ENCODE measurements at regions not wholly inside any gene's neighbourhood (a gene's known extent, or its start where the extent isn't known, plus 50 kb on each side); places are given as distances from the start of the nearest gene placed in this dataset.

DNA sequence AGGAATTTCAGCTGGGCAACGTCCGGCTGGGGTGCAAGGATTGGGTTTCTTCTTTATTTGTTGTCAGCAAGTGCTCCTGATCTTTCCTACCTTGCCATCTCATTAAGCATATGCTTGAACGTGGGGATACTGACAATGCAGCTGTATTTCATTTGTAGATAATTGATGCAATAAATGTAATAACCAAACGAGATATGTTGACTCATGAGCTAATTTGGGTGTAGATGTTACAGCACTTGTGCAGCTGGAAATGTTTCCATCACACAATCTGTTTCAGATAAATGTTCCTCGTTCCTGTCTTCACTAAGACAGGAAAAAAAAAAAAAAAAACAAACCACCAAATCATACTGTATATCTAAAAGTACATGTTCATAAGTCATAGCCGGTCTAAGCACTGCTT, 123.8 kb downstream of the DMRT2 start:
- H3K4me3 ChIP-seq (ENCODE audit: low read depth in 1 of 3, low read length in 3 of 3) = no peak overlapping the region
- H3K27me3 ChIP-seq (ENCODE audit: control insufficient read depth in 4 of 4, insufficient read depth in 4 of 4, low read length in 3 of 4) = no peaks in the 10 kb centered on the region
- WGBS = 72% methylated on average over 6 of the region's 6 CpGs
- peaks cover 0 to 2% (median 0%) of the 10 kb centered on the region in 4 donors for H3K4me1 ChIP-seq (ENCODE audit: control insufficient read depth in 4 of 4, insufficient read depth in 4 of 4, low read length in 3 of 4)
- no peak for DNase-seq (ENCODE audit: low spot score)
- no peaks in the 10 kb centered on the region for H3K36me3 ChIP-seq (ENCODE audit: control insufficient read depth in 4 of 4, insufficient read depth in 3 of 4, low read depth in 1 of 4, low read length in 3 of 4)
- no peak overlapping the region for H3K27ac ChIP-seq (ENCODE audit: low read depth in 1 of 2, low read length in 2 of 2)
- H3K9ac ChIP-seq (ENCODE audit: low read depth in 1 of 2, low read length in 2 of 2) = no peak overlapping the region
- H3K9me3 ChIP-seq (ENCODE audit: control insufficient read depth in 4 of 4, low read length in 3 of 4) = peaks cover 0 to 3% (median 0%) of the 10 kb centered on the region in 4 donors
- no peak for TF ChIP-seq GABPA (IDR thresholded peaks at IDR 0.05 in 1 of 2, conservative IDR thresholded peaks at IDR 0.05 in 1 of 2)
- no peak for TF ChIP-seq HNF4G (IDR thresholded peaks at IDR 0.05)
- TF ChIP-seq, protein P1, sequence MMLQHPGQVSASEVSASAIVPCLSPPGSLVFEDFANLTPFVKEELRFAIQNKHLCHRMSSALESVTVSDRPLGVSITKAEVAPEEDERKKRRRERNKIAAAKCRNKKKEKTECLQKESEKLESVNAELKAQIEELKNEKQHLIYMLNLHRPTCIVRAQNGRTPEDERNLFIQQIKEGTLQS (IDR thresholded peaks at IDR 0.05) = no peak
- TF ChIP-seq RXRA (IDR thresholded peaks at IDR 0.05) = no peak
- TF ChIP-seq, protein P2, sequence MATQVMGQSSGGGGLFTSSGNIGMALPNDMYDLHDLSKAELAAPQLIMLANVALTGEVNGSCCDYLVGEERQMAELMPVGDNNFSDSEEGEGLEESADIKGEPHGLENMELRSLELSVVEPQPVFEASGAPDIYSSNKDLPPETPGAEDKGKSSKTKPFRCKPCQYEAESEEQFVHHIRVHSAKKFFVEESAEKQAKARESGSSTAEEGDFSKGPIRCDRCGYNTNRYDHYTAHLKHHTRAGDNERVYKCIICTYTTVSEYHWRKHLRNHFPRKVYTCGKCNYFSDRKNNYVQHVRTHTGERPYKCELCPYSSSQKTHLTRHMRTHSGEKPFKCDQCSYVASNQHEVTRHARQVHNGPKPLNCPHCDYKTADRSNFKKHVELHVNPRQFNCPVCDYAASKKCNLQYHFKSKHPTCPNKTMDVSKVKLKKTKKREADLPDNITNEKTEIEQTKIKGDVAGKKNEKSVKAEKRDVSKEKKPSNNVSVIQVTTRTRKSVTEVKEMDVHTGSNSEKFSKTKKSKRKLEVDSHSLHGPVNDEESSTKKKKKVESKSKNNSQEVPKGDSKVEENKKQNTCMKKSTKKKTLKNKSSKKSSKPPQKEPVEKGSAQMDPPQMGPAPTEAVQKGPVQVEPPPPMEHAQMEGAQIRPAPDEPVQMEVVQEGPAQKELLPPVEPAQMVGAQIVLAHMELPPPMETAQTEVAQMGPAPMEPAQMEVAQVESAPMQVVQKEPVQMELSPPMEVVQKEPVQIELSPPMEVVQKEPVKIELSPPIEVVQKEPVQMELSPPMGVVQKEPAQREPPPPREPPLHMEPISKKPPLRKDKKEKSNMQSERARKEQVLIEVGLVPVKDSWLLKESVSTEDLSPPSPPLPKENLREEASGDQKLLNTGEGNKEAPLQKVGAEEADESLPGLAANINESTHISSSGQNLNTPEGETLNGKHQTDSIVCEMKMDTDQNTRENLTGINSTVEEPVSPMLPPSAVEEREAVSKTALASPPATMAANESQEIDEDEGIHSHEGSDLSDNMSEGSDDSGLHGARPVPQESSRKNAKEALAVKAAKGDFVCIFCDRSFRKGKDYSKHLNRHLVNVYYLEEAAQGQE (IDR thresholded peaks at IDR 0.05) = no peak
- TF ChIP-seq FOXA1 (IDR thresholded peaks at IDR 0.05) = no peak
- TF ChIP-seq, protein P3, sequence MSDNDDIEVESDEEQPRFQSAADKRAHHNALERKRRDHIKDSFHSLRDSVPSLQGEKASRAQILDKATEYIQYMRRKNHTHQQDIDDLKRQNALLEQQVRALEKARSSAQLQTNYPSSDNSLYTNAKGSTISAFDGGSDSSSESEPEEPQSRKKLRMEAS (IDR thresholded peaks at IDR 0.05) = no peak
- no peak for TF ChIP-seq FOXA2 (IDR thresholded peaks at IDR 0.05)
- no peak for TF ChIP-seq SP1 (IDR thresholded peaks at IDR 0.05)
- TF ChIP-seq RAD21 (IDR thresholded peaks at IDR 0.05) = no peak
- no peak for TF ChIP-seq NR2F2 (IDR thresholded peaks at IDR 0.05)
- TF ChIP-seq, protein P4, sequence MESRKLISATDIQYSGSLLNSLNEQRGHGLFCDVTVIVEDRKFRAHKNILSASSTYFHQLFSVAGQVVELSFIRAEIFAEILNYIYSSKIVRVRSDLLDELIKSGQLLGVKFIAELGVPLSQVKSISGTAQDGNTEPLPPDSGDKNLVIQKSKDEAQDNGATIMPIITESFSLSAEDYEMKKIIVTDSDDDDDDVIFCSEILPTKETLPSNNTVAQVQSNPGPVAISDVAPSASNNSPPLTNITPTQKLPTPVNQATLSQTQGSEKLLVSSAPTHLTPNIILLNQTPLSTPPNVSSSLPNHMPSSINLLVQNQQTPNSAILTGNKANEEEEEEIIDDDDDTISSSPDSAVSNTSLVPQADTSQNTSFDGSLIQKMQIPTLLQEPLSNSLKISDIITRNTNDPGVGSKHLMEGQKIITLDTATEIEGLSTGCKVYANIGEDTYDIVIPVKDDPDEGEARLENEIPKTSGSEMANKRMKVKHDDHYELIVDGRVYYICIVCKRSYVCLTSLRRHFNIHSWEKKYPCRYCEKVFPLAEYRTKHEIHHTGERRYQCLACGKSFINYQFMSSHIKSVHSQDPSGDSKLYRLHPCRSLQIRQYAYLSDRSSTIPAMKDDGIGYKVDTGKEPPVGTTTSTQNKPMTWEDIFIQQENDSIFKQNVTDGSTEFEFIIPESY (IDR thresholded peaks at IDR 0.05) = no peak
- no peak for TF ChIP-seq EGR1 (IDR thresholded peaks at IDR 0.05; ENCODE audit: low read depth in 2 of 2)
- TF ChIP-seq HNF4A (conservative IDR thresholded peaks at IDR 0.05) = no peak
- no peak for TF ChIP-seq TAF1 (conservative IDR thresholded peaks at IDR 0.05)
- TF ChIP-seq YY1 (IDR thresholded peaks at IDR 0.05) = no peak
- no peak for TF ChIP-seq JUND (IDR thresholded peaks at IDR 0.05)
- TF ChIP-seq, protein P5, sequence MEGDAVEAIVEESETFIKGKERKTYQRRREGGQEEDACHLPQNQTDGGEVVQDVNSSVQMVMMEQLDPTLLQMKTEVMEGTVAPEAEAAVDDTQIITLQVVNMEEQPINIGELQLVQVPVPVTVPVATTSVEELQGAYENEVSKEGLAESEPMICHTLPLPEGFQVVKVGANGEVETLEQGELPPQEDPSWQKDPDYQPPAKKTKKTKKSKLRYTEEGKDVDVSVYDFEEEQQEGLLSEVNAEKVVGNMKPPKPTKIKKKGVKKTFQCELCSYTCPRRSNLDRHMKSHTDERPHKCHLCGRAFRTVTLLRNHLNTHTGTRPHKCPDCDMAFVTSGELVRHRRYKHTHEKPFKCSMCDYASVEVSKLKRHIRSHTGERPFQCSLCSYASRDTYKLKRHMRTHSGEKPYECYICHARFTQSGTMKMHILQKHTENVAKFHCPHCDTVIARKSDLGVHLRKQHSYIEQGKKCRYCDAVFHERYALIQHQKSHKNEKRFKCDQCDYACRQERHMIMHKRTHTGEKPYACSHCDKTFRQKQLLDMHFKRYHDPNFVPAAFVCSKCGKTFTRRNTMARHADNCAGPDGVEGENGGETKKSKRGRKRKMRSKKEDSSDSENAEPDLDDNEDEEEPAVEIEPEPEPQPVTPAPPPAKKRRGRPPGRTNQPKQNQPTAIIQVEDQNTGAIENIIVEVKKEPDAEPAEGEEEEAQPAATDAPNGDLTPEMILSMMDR (IDR thresholded peaks at IDR 0.05; ENCODE audit: low read depth, low read length, missing input control) = no peak

Data from liver (tissue), 8 donors.